ENCODE measurements at regions not wholly inside any gene's neighbourhood (a gene's known extent, or its start where the extent isn't known, plus 50 kb on each side); places are given as distances from the start of the nearest gene placed in this dataset.

DNA sequence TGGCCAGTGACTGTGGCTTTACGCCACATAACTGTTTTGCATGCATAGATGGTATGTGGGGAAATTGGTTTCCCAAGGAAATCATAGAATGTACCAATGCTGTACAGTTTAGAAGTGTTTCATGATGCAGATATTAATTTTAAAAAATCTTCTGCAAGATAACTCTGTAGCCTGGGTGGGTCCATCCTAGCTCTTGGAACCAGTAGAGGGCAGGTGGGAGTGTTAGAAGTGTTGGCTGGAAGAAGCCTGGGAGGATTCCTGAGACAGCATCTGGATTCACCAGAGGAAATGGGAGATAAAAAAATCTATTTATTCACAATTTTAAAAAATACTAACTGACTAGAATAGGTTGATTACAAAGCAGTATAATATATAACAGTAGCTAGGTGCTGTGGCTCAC is 139.9 kb upstream of the GRIA4 start:
- H3K27me3 Mint-ChIP-seq (ENCODE audit: low read depth, unreplicated experiment) = no peaks in the 10 kb centered on the region
- no peak overlapping the region for H3K4me3 ChIP-seq (ENCODE audit: insufficient read depth, low read depth, low read length)
- H3K9me3 Mint-ChIP-seq (ENCODE audit: unreplicated experiment) = no peaks in the 10 kb centered on the region
- no peak overlapping the region for H3K4me3 Mint-ChIP-seq (ENCODE audit: unreplicated experiment)
- no peaks in the 10 kb centered on the region for H3K9me3 ChIP-seq (ENCODE audit: insufficient read depth, low read depth, low read length)
- no peak overlapping the region for H3K4me2 ChIP-seq (ENCODE audit: low read length)
- H3K27ac ChIP-seq (ENCODE audit: low read depth, low read length) = no peak overlapping the region
- no peaks in the 10 kb centered on the region for H3K27me3 ChIP-seq (ENCODE audit: insufficient read depth, low read length)
- H3K4me1 ChIP-seq (ENCODE audit: insufficient read depth, low read length) = no peaks in the 10 kb centered on the region
- TF ChIP-seq EZH2 (IDR thresholded peaks at IDR 0.05; ENCODE audit: insufficient read depth, low read length) = no peak
- TF ChIP-seq, protein P1, sequence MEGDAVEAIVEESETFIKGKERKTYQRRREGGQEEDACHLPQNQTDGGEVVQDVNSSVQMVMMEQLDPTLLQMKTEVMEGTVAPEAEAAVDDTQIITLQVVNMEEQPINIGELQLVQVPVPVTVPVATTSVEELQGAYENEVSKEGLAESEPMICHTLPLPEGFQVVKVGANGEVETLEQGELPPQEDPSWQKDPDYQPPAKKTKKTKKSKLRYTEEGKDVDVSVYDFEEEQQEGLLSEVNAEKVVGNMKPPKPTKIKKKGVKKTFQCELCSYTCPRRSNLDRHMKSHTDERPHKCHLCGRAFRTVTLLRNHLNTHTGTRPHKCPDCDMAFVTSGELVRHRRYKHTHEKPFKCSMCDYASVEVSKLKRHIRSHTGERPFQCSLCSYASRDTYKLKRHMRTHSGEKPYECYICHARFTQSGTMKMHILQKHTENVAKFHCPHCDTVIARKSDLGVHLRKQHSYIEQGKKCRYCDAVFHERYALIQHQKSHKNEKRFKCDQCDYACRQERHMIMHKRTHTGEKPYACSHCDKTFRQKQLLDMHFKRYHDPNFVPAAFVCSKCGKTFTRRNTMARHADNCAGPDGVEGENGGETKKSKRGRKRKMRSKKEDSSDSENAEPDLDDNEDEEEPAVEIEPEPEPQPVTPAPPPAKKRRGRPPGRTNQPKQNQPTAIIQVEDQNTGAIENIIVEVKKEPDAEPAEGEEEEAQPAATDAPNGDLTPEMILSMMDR (IDR thresholded peaks at IDR 0.05; ENCODE audit: insufficient read depth, low read depth, low read length) = no peak
- no peaks in the 10 kb centered on the region for H3K36me3 Mint-ChIP-seq (ENCODE audit: low read depth, unreplicated experiment)
- H3K9ac ChIP-seq (ENCODE audit: low read length) = no peak overlapping the region
- peaks cover 5% of the 10 kb centered on the region for H3K4me1 Mint-ChIP-seq (ENCODE audit: low read depth, unreplicated experiment)
- DNase-seq (ENCODE audit: low read depth) = no peak
- no peak overlapping the region for H2AFZ ChIP-seq (ENCODE audit: low read depth, low read length)
- no peaks in the 10 kb centered on the region for H3K79me2 ChIP-seq (ENCODE audit: insufficient read depth, low read length)
- H3K36me3 ChIP-seq (ENCODE audit: insufficient read depth, low read length) = no peaks in the 10 kb centered on the region
- H3K27ac Mint-ChIP-seq (ENCODE audit: unreplicated experiment) = no peak overlapping the region
- FAIRE-seq = no peak
- no peaks in the 10 kb centered on the region for H4K20me1 ChIP-seq (ENCODE audit: insufficient read depth, low read length)

DNA sequence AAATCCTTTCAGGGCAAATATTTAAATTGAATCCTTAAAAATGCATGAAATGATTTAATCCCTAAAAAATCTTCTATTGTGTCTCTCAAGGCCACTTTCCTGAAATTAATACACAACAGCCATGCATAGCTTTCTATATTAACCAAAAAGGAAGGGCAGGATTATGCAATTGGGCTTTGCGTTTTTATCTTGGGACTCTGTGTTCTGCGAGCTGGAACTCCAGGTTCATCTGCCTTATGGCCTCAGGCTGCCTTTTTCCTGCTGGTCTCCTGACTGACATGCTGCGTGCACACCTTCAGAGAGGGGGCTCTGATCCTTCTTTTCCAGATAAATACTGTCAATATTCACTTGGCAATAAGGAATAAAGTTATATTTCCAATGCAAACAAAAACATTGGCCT is 141.7 kb upstream of the GRIA4 start:
- FAIRE-seq (no peak), DNase-seq (ENCODE audit: low read depth) (no peak)
- Mint-ChIP-seq H3K27ac (ENCODE audit: unreplicated experiment) (no peak overlapping the region), H3K9me3 (ENCODE audit: unreplicated experiment) (no peaks in the 10 kb centered on the region), H3K4me3 (ENCODE audit: unreplicated experiment) (no peak overlapping the region), H3K36me3 (ENCODE audit: low read depth, unreplicated experiment) (no peaks in the 10 kb centered on the region), H3K4me1 (ENCODE audit: low read depth, unreplicated experiment) (peaks cover 5% of the 10 kb centered on the region), H3K27me3 (ENCODE audit: low read depth, unreplicated experiment) (no peaks in the 10 kb centered on the region)
- Histone ChIP-seq H3K9me3 (ENCODE audit: insufficient read depth, low read depth, low read length) (no peaks in the 10 kb centered on the region), H3K27ac (ENCODE audit: low read depth, low read length) (no peak overlapping the region), H3K4me1 (ENCODE audit: insufficient read depth, low read length) (no peaks in the 10 kb centered on the region), H3K27me3 (ENCODE audit: insufficient read depth, low read length) (no peaks in the 10 kb centered on the region), H2AFZ (ENCODE audit: low read depth, low read length) (no peak overlapping the region), H3K9ac (ENCODE audit: low read length) (no peak overlapping the region), H3K79me2 (ENCODE audit: insufficient read depth, low read length) (no peaks in the 10 kb centered on the region), H3K4me2 (ENCODE audit: low read length) (no peak overlapping the region), H3K36me3 (ENCODE audit: insufficient read depth, low read length) (no peaks in the 10 kb centered on the region), H3K4me3 (ENCODE audit: insufficient read depth, low read depth, low read length) (no peak overlapping the region), H4K20me1 (ENCODE audit: insufficient read depth, low read length) (no peaks in the 10 kb centered on the region)
- TF ChIP-seq, protein P1 (IDR thresholded peaks at IDR 0.05; ENCODE audit: insufficient read depth, low read depth, low read length) = no peak
- TF ChIP-seq EZH2 (IDR thresholded peaks at IDR 0.05; ENCODE audit: insufficient read depth, low read length) = no peak

- Mint-ChIP-seq H3K4me3 (ENCODE audit: unreplicated experiment) (no peak overlapping the region), H3K4me1 (ENCODE audit: low read depth, unreplicated experiment) (peaks cover 5% of the 10 kb centered on the region), H3K27me3 (ENCODE audit: low read depth, unreplicated experiment) (no peaks in the 10 kb centered on the region), H3K36me3 (ENCODE audit: low read depth, unreplicated experiment) (no peaks in the 10 kb centered on the region), H3K27ac (ENCODE audit: unreplicated experiment) (no peak overlapping the region), H3K9me3 (ENCODE audit: unreplicated experiment) (no peaks in the 10 kb centered on the region)
- DNase-seq (ENCODE audit: low read depth) (peak; percentile 58), FAIRE-seq (no peak)
- Histone ChIP-seq H3K27ac (ENCODE audit: low read depth, low read length) (no peak overlapping the region), H3K4me3 (ENCODE audit: insufficient read depth, low read depth, low read length) (no peak overlapping the region), H3K79me2 (ENCODE audit: insufficient read depth, low read length) (no peaks in the 10 kb centered on the region), H3K4me1 (ENCODE audit: insufficient read depth, low read length) (no peaks in the 10 kb centered on the region), H3K9ac (ENCODE audit: low read length) (no peak overlapping the region), H3K36me3 (ENCODE audit: insufficient read depth, low read length) (no peaks in the 10 kb centered on the region), H3K4me2 (ENCODE audit: low read length) (no peak overlapping the region), H2AFZ (ENCODE audit: low read depth, low read length) (no peak overlapping the region), H3K27me3 (ENCODE audit: insufficient read depth, low read length) (no peaks in the 10 kb centered on the region), H4K20me1 (ENCODE audit: insufficient read depth, low read length) (no peaks in the 10 kb centered on the region), H3K9me3 (ENCODE audit: insufficient read depth, low read depth, low read length) (no peaks in the 10 kb centered on the region)
- no peak for TF ChIP-seq EZH2 (IDR thresholded peaks at IDR 0.05; ENCODE audit: insufficient read depth, low read length)
- TF ChIP-seq, protein P1 (IDR thresholded peaks at IDR 0.05; ENCODE audit: insufficient read depth, low read depth, low read length) = no peak
These were observed 143.2 kb upstream of the GRIA4 start for GRCh38 chr11:105466582-105467228.
